Kidney (tissue), 13 donors: ENCODE measurements at regions not wholly inside any gene's neighbourhood (a gene's known extent, or its start where the extent isn't known, plus 50 kb on each side); places are given as distances from the start of the nearest gene placed in this dataset.

Source experiments
- DNase-seq, 5 donors: peaks; one replicate each; pipeline ENCODE4 v3.0.0-alpha.2; 2013 to 2020
- FAIRE-seq: peaks from 2 replicates; lab custom pipeline; 2012; peaks lifted over from hg19 to GRCh38; lab: Jason Lieb, UNC
- H3K27ac ChIP-seq, 2 donors: one replicate each; pipeline ENCODE4 v1.7.0; 2013; ENCODE audit warnings: low read depth in 2 of 2, low read length in 2 of 2, inconsistent platforms in 1 of 2
- H3K27me3 ChIP-seq: one replicate; pipeline ENCODE4 v1.7.1; 2013; ENCODE audit warnings: low read length, inconsistent platforms; ENCODE audit not compliant: control insufficient read depth, insufficient read depth
- H3K36me3 ChIP-seq, 3 donors: one replicate each; pipeline versions ENCODE4 v1.7.0 to v1.7.1; 2013; ENCODE audit warnings: low read length in 3 of 3, control low read depth in 1 of 3, inconsistent platforms in 1 of 3; ENCODE audit not compliant: insufficient read depth in 3 of 3, control insufficient read depth in 2 of 3
- H3K4me1 ChIP-seq, 3 donors: one replicate each; pipeline versions ENCODE4 v1.7.0 to v1.7.1; 2013; ENCODE audit warnings: low read length in 3 of 3, inconsistent platforms in 1 of 3, low read depth in 1 of 3; ENCODE audit not compliant: control insufficient read depth in 2 of 3, insufficient read depth in 2 of 3
- H3K4me3 ChIP-seq, 3 donors: one replicate each; pipeline versions ENCODE4 v1.7.0 to v1.8.1; 2013; ENCODE audit warnings: low read length in 3 of 3, control low read depth in 1 of 3, inconsistent platforms in 1 of 3
- H3K9ac ChIP-seq, 3 donors: one replicate each; pipeline versions ENCODE4 v1.7.0 to v1.7.1; 2013; ENCODE audit warnings: low read length in 3 of 3, control low read depth in 1 of 3, inconsistent platforms in 1 of 3
- H3K9me3 ChIP-seq, 3 donors: one replicate each; pipeline versions ENCODE4 v1.7.0 to v1.7.1; 2013; ENCODE audit warnings: low read length in 3 of 3, control low read depth in 1 of 3, inconsistent platforms in 1 of 3; ENCODE audit not compliant: control insufficient read depth in 2 of 3, insufficient read depth in 1 of 3
- CTCF ChIP-seq: IDR thresholded peaks from 3 replicates; pipeline ENCODE4 v1.5.1; 2012; ENCODE audit warnings: mild to moderate bottlenecking, moderate library complexity, borderline replicate concordance; ENCODE audit not compliant: insufficient read depth; ENCODE audit errors: extremely low read depth
- intact Hi-C: fragments of 100-400 bp; cut with DNase I; formaldehyde crosslinking; loops from one replicate; pipeline ENCODE4 v1.11.1; 2022
- donor health status: control.
- donor health status: control.
- donor health status: control.
- donor health status: control.
- donor health status: control.
- donor health status: DM: yes; HTN: yes; CAD: no.
- donor health status: Normal renal cell carcinoma (clear cell type).

DNA sequence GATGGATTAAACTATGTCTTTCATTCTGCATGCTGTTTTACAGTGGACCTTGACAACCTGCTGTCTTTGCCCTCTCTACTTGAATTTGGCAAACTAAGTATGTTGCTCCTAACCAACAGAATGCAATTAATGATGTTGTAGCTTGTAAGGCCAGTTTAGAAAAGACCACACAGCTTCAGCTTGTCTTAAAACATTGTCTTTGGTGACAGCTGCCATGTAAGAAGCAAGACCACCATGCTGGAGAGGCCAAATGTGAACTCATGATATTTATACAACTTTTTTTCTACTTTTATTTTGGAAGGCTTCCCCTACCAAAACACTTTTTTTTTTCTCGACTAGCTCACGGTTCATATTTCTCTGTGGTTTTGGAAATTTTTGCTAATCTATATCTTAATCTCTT lies 278.0 kb upstream of the GNPDA2 start:
- H3K27me3 ChIP-seq: no peaks in the 10 kb centered on the region
- no peak overlapping the region for H3K27ac ChIP-seq
- DNase-seq (peak in 2 of 5 donors; percentile 9 to 12), FAIRE-seq (no peak)
- no peak overlapping the region for H3K4me3 ChIP-seq
- no peaks in the 10 kb centered on the region for H3K9me3 ChIP-seq
- no peak for TF ChIP-seq CTCF
- intact Hi-C loops: no loop called here
- H3K4me1 ChIP-seq: no peaks in the 10 kb centered on the region
- no peak overlapping the region for H3K9ac ChIP-seq
- no peaks in the 10 kb centered on the region for H3K36me3 ChIP-seq

- H3K9ac ChIP-seq: no peak overlapping the region
- H3K4me3 ChIP-seq: no peak overlapping the region
- no peak for TF ChIP-seq CTCF
- H3K4me1 ChIP-seq: no peaks in the 10 kb centered on the region
- no peak overlapping the region for H3K27ac ChIP-seq
- no peaks in the 10 kb centered on the region for H3K27me3 ChIP-seq
- H3K9me3 ChIP-seq: no peaks in the 10 kb centered on the region
- FAIRE-seq (no peak), DNase-seq (no peak)
- intact Hi-C loops: no loop called here
- H3K36me3 ChIP-seq: no peaks in the 10 kb centered on the region
Observed at GRCh38 chr4:44996276-44996845, 270.0 kb upstream of the GNPDA2 start.

- FAIRE-seq (no peak), DNase-seq (no peak)
- no peak for TF ChIP-seq CTCF
- Histone ChIP-seq H3K4me1 (no peaks in the 10 kb centered on the region), H3K4me3 (no peak overlapping the region), H3K27me3 (no peaks in the 10 kb centered on the region), H3K9me3 (no peaks in the 10 kb centered on the region), H3K9ac (no peak overlapping the region), H3K36me3 (no peaks in the 10 kb centered on the region), H3K27ac (no peak overlapping the region)
- intact Hi-C loops: no loop called here
Observed at GRCh38 chr4:44988011-44988410, 261.7 kb upstream of the GNPDA2 start.

DNA sequence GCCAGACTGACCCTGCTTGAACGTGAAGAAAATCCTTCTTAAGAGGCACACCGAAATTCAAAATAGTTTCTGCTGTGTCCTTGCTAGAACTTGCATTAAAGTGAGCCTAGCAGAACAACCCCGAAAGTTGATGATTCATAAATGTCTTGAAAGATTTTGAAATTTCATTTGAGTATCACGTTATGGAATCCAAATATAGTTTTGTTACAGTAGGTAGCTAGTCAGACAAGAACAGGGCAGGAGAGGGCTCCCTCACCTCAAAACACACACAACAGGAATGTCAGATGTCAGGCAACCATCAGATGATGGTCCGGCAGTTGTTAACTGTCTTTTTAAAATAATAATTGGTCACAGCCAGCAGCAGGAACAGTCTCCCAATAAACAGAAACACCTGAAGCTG lies 259.6 kb upstream of the GNPDA2 start:
- Histone ChIP-seq H3K9ac (no peak overlapping the region), H3K4me3 (no peak overlapping the region), H3K4me1 (no peaks in the 10 kb centered on the region), H3K27me3 (no peaks in the 10 kb centered on the region), H3K36me3 (no peaks in the 10 kb centered on the region), H3K9me3 (no peaks in the 10 kb centered on the region), H3K27ac (no peak overlapping the region)
- no peak for FAIRE-seq
- no peak for DNase-seq
- intact Hi-C loops: no loop called here
- no peak for TF ChIP-seq CTCF
